ENCODE measurements at regions not wholly inside any gene's neighbourhood (a gene's known extent, or its start where the extent isn't known, plus 50 kb on each side); places are given as distances from the start of the nearest gene placed in this dataset.

DNA sequence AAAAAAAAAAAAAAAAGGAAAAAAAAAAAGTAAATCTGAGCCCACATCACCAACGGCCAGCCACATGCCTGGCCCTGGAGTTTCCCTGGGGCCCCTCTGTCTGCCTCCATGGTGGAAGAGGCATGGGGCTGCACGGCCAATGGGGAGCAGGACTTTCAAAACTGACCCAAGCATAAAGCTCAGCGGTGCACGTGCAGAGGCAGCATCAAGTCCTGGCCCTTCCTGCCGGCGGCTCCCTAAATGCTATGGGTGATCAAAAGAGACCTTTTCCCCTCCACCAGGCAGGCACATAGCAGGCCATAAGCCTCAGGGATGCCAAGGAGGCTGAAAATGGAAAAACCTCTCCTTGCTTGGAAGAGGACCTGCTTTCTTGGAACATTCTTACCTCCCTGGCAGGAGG lies 94.3 kb downstream of the OAT start:
- DNase-seq: no peak
- Mint-ChIP-seq H3K4me3 (ENCODE audit: low read depth, unreplicated experiment) (no peak overlapping the region), H3K4me1 (ENCODE audit: low read depth, unreplicated experiment) (no peaks in the 10 kb centered on the region), H3K9me3 (ENCODE audit: low read depth, unreplicated experiment) (no peaks in the 10 kb centered on the region), H3K27me3 (ENCODE audit: unreplicated experiment) (peaks cover 72% of the 10 kb centered on the region), H3K27ac (ENCODE audit: unreplicated experiment) (no peak overlapping the region), H3K36me3 (ENCODE audit: insufficient read depth, unreplicated experiment) (no peaks in the 10 kb centered on the region)
- intact Hi-C loops (cut with micrococcal nuclease; ENCODE audit: unreplicated experiment): no loop called here
- BruUV-seq (replicated peaks): no TSS peak
- TF ChIP-seq, protein P1, sequence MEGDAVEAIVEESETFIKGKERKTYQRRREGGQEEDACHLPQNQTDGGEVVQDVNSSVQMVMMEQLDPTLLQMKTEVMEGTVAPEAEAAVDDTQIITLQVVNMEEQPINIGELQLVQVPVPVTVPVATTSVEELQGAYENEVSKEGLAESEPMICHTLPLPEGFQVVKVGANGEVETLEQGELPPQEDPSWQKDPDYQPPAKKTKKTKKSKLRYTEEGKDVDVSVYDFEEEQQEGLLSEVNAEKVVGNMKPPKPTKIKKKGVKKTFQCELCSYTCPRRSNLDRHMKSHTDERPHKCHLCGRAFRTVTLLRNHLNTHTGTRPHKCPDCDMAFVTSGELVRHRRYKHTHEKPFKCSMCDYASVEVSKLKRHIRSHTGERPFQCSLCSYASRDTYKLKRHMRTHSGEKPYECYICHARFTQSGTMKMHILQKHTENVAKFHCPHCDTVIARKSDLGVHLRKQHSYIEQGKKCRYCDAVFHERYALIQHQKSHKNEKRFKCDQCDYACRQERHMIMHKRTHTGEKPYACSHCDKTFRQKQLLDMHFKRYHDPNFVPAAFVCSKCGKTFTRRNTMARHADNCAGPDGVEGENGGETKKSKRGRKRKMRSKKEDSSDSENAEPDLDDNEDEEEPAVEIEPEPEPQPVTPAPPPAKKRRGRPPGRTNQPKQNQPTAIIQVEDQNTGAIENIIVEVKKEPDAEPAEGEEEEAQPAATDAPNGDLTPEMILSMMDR (IDR thresholded peaks at IDR 0.05; ENCODE audit: unreplicated experiment): no peak
- CTCF ChIA-PET: no interaction called here

DNA sequence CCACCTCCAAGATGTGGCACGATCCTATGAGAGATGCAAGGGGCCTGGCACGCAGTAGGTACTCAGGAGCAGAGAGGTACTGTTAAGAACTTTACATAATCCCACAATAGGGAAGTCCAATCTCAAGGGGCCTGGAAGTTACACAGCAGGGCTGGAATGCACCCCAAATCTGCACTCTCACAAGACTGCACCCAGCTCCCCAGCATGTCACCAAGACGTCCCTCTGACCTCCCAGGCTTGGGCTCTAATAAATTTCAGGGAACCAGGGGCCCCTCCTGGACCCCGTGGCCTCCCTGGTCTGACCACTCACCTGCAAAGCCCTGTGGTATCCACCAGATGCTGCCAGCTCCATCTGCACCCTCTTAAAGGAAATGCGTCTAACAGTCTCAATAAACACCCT lies 94.9 kb downstream of the OAT start:
- H3K36me3 Mint-ChIP-seq (ENCODE audit: insufficient read depth, unreplicated experiment): no peaks in the 10 kb centered on the region
- no peaks in the 10 kb centered on the region for H3K9me3 Mint-ChIP-seq (ENCODE audit: low read depth, unreplicated experiment)
- TF ChIP-seq, protein P1 (IDR thresholded peaks at IDR 0.05; ENCODE audit: unreplicated experiment): no peak
- no peak for DNase-seq
- no peak overlapping the region for H3K27ac Mint-ChIP-seq (ENCODE audit: unreplicated experiment)
- CTCF ChIA-PET: interaction anchor here (0.5 kb wide), 1 partner anchor 77 kb away, joined by 3 read pairs; no protein-coding TSS in a partner anchor
- H3K4me1 Mint-ChIP-seq (ENCODE audit: low read depth, unreplicated experiment): no peaks in the 10 kb centered on the region
- intact Hi-C loops (cut with micrococcal nuclease; ENCODE audit: unreplicated experiment): no loop called here
- peaks cover 66% of the 10 kb centered on the region for H3K27me3 Mint-ChIP-seq (ENCODE audit: unreplicated experiment)
- no TSS peak for BruUV-seq (replicated peaks)
- no peak overlapping the region for H3K4me3 Mint-ChIP-seq (ENCODE audit: low read depth, unreplicated experiment)

DNA sequence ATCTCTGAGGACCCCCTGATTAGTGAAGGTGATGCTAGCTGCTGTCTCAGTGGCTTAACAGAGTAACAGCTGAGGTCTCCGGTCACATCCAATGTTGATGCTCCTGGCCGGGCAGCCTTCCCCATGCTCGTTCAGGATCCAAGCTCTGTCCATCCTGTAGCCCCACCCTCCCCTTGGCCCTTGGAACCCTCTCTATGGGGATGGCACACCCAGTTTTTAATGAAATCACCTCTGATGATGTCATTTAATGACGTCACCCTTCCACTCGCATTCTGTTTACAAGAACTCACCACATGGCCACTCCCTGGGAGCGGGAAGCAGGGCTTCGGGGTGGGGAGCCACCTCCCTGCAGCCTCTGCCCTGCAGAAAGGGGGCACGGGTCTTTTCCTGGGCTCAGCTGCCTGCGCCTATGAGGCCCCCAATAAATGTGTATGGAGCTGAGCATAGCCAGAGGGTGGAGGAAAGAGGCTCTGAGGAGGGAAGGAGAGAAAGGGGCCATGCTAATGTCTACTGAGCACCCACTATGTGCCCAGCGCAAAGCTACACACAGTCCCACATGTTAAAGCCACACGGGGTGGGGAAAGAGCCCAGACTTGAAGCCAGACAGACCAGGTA lies 95.5 kb downstream of the OAT start:
- Mint-ChIP-seq H3K9me3 (ENCODE audit: low read depth, unreplicated experiment) (no peaks in the 10 kb centered on the region), H3K27ac (ENCODE audit: unreplicated experiment) (no peak overlapping the region), H3K4me3 (ENCODE audit: low read depth, unreplicated experiment) (no peak overlapping the region), H3K4me1 (ENCODE audit: low read depth, unreplicated experiment) (no peaks in the 10 kb centered on the region), H3K27me3 (ENCODE audit: unreplicated experiment) (peaks cover 60% of the 10 kb centered on the region), H3K36me3 (ENCODE audit: insufficient read depth, unreplicated experiment) (no peaks in the 10 kb centered on the region)
- BruUV-seq (replicated peaks): no TSS peak
- intact Hi-C loops (cut with micrococcal nuclease; ENCODE audit: unreplicated experiment): no loop called here
- CTCF ChIA-PET: interaction anchor here (0.5 kb wide), 1 partner anchor 77 kb away, joined by 3 read pairs; no protein-coding TSS in a partner anchor
- TF ChIP-seq, protein P1 (IDR thresholded peaks at IDR 0.05; ENCODE audit: unreplicated experiment): no peak
- no peak for DNase-seq

DNA sequence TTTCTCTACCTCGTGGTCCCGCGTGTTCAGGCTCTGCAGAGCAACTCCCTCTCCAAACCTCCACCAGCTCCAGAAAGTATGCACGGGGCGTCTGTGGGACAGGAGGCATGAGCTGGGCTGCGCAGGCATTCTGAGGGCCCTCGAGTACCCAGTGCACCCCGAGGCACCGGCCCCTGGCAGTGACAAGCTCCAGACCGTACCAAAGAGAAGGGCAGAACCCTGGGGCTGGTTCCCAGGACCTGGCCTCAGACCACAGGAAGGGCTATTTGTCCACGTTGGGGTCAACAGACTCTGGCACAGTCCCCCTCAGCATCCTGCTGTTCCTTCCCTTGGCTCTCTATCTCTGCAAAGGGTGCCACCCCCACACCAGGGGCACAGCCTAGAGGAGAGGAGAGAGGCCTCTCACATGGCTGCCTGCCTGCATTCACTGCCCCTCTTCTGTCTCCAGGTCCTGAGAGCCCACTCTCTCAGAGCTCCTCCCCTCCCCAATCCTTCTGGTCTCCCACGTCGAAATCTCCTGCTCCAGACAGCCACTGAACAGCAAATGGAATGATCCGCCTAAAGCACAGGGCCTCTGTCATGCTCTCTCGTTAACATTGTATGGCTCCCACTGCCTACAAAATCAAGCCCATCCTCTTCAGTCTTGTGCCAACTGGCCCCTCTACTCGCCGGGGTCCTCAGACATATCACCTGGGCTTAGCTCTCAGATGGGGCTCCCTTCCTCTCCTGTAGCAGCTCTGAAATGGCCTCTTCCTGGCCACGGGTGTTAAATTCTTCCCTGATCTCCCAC lies 96.3 kb downstream of the OAT start:
- no peak for DNase-seq
- Mint-ChIP-seq H3K36me3 (ENCODE audit: insufficient read depth, unreplicated experiment) (no peaks in the 10 kb centered on the region), H3K4me1 (ENCODE audit: low read depth, unreplicated experiment) (no peaks in the 10 kb centered on the region), H3K27me3 (ENCODE audit: unreplicated experiment) (peaks cover 64% of the 10 kb centered on the region), H3K4me3 (ENCODE audit: low read depth, unreplicated experiment) (no peak overlapping the region), H3K9me3 (ENCODE audit: low read depth, unreplicated experiment) (no peaks in the 10 kb centered on the region), H3K27ac (ENCODE audit: unreplicated experiment) (no peak overlapping the region)
- CTCF ChIA-PET: no interaction called here
- intact Hi-C loops (cut with micrococcal nuclease; ENCODE audit: unreplicated experiment): no loop called here
- TF ChIP-seq, protein P1 (IDR thresholded peaks at IDR 0.05; ENCODE audit: unreplicated experiment): no peak
- no TSS peak for BruUV-seq (replicated peaks)

All from Calu3 (cell line).